ENCODE measurements at regions not wholly inside any gene's neighbourhood (a gene's known extent, or its start where the extent isn't known, plus 50 kb on each side); places are given as distances from the start of the nearest gene placed in this dataset.

DNA sequence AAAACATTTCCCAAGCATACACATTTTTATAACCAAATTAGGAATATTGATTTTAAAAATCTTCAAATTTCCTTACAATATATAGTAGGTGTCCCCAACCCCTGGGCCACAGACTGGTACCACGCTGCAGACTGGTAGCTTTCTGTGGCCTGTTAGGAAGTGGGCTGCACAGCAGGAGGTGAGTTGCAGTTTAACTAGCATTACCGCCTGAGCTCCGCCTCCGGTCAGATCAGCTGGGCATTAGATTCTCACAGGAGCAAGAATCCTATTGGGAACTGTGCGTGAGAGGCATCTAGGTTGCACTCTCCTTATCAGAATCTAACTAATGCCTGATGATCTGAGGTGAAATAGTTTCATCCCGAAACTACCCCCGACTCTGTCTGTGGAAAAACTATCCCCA, 62.1 kb downstream of the ZWINT start:
- H3K36me3 ChIP-seq (ENCODE audit: control insufficient read depth, insufficient read depth, low read length, severe bottlenecking), result no peaks in the 10 kb centered on the region
- H3K9ac ChIP-seq (ENCODE audit: low read length), result no peak overlapping the region
- no peak for DNase-seq (ENCODE audit: low read depth)
- H3K9me3 ChIP-seq (ENCODE audit: control insufficient read depth, low read length), result no peaks in the 10 kb centered on the region
- H3K27me3 ChIP-seq (replicated peaks; ENCODE audit: control insufficient read depth, insufficient read depth, low read length), result no peaks in the 10 kb centered on the region
- no peak overlapping the region for H3K4me3 ChIP-seq (ENCODE audit: low read length)
- H3K4me1 ChIP-seq (ENCODE audit: control insufficient read depth, insufficient read depth, low read length), result no peaks in the 10 kb centered on the region

DNA sequence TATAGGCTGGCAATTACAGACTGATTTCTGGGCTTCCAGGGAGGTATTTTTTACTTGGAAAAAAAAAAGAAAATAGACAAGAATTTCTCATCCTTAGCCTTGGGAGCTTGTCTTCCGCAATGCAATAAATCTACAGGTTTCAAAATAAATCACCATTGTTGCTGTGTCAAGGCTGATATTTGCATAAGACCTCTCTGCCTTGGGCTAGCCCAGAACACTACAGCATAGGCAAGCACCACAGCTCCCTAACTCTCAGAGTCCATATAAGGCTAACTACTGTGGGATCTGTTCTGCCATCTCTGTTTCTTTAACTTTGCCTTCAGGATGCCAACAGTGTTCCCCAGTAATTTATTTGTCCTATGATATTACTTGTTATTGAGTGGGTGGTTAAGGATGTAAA, 64.4 kb downstream of the ZWINT start:
- H3K9ac ChIP-seq (ENCODE audit: low read length), result no peak overlapping the region
- no peaks in the 10 kb centered on the region for H3K36me3 ChIP-seq (ENCODE audit: control insufficient read depth, insufficient read depth, low read length, severe bottlenecking)
- peaks cover 8% of the 10 kb centered on the region for H3K9me3 ChIP-seq (ENCODE audit: control insufficient read depth, low read length)
- DNase-seq (ENCODE audit: low read depth), result no peak
- H3K27me3 ChIP-seq (replicated peaks; ENCODE audit: control insufficient read depth, insufficient read depth, low read length), result no peaks in the 10 kb centered on the region
- no peak overlapping the region for H3K4me3 ChIP-seq (ENCODE audit: low read length)
- H3K4me1 ChIP-seq (ENCODE audit: control insufficient read depth, insufficient read depth, low read length), result no peaks in the 10 kb centered on the region

DNA sequence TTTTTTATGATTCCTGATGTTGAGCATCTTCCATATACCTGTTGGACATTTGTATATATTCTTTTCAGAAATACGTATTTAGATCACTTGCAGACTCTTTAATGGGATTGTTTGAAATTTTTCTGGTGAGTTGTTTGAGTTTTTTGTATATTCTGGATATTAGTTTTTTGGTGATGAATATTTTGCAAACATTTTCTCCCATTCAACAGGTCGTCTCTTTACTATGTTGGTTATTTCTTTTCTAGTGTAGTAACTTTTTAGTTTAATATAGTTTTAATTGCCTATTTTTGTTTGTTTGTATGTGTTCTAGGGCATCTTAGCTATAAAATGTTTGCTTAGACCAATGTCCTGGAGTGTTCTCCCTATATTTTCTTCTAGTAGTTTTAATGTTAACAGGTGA, 72.7 kb downstream of the ZWINT start:
- H3K4me1 ChIP-seq (ENCODE audit: control insufficient read depth, insufficient read depth, low read length), result no peaks in the 10 kb centered on the region
- no peak overlapping the region for H3K4me3 ChIP-seq (ENCODE audit: low read length)
- H3K27me3 ChIP-seq (replicated peaks; ENCODE audit: control insufficient read depth, insufficient read depth, low read length), result no peaks in the 10 kb centered on the region
- no peak overlapping the region for H3K9ac ChIP-seq (ENCODE audit: low read length)
- H3K9me3 ChIP-seq (ENCODE audit: control insufficient read depth, low read length), result peaks cover 12% of the 10 kb centered on the region
- no peak for DNase-seq (ENCODE audit: low read depth)
- no peaks in the 10 kb centered on the region for H3K36me3 ChIP-seq (ENCODE audit: control insufficient read depth, insufficient read depth, low read length, severe bottlenecking)

DNA sequence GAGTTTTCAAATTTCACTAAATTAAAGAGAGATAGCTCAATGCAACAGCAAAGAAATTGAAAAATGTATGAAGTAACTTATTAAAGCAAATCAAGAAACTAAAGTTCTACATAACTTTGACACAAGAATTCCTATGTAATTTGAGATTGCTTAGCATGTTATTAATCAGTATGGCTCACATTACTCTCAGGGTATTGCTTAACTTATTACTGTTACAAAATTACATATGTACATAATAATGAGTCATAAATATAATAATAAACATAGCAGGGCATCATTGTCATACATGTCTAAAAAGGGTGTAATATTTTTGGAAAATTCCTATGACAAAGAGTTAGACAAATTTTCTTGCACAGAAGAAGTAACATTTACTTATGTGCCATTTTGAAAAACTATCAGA, 75.0 kb downstream of the ZWINT start:
- Histone ChIP-seq H3K9ac (ENCODE audit: low read length) (no peak overlapping the region), H3K9me3 (ENCODE audit: control insufficient read depth, low read length) (no peaks in the 10 kb centered on the region), H3K27me3 (replicated peaks; ENCODE audit: control insufficient read depth, insufficient read depth, low read length) (no peaks in the 10 kb centered on the region), H3K36me3 (ENCODE audit: control insufficient read depth, insufficient read depth, low read length, severe bottlenecking) (no peaks in the 10 kb centered on the region), H3K4me3 (ENCODE audit: low read length) (no peak overlapping the region), H3K4me1 (ENCODE audit: control insufficient read depth, insufficient read depth, low read length) (no peaks in the 10 kb centered on the region)
- DNase-seq (ENCODE audit: low read depth), result no peak

DNA sequence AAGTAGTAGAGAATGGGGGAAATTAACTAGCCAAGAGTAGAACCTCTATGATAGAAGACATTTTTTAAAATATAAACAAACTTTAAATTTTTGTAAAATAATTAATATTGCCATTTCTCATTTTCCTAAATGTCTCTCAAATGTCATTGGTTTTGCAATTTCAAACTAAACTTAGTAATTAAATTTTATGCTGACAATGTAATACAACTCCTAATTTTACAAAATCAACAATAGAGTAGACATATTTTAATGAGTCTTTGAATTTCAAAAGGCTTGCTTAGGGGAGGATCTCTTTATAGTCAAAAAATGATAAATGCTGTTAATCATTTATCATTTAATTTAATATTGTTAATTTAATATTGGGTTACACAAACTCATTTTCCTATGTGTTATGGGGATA, 81.8 kb downstream of the ZWINT start:
- Histone ChIP-seq H3K27me3 (replicated peaks; ENCODE audit: control insufficient read depth, insufficient read depth, low read length) (no peaks in the 10 kb centered on the region), H3K4me3 (ENCODE audit: low read length) (no peak overlapping the region), H3K9ac (ENCODE audit: low read length) (no peak overlapping the region), H3K9me3 (ENCODE audit: control insufficient read depth, low read length) (no peaks in the 10 kb centered on the region), H3K4me1 (ENCODE audit: control insufficient read depth, insufficient read depth, low read length) (no peaks in the 10 kb centered on the region), H3K36me3 (ENCODE audit: control insufficient read depth, insufficient read depth, low read length, severe bottlenecking) (no peaks in the 10 kb centered on the region)
- DNase-seq (ENCODE audit: low read depth), result no peak

DNA sequence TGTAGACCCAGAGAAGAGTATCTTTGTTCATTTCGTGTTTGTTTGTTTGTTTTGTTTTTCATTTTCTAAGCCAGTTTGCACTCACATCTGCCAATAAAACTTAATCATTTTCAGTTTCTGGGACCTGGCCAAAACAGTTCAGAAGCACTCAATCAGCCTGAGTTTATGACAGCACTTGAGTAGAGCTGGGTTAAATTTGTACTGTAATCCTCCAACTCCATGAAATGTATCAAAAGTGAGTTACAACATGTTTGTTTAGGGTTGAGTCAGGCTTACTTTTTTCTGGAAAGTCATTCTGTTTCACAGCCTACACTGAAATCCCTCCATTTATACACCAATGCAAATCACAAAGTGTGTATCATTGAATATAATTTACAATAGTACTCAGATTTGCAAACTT, 91.9 kb downstream of the ZWINT start:
- Histone ChIP-seq H3K36me3 (ENCODE audit: control insufficient read depth, insufficient read depth, low read length, severe bottlenecking) (no peaks in the 10 kb centered on the region), H3K4me3 (ENCODE audit: low read length) (no peak overlapping the region), H3K9ac (ENCODE audit: low read length) (no peak overlapping the region), H3K4me1 (ENCODE audit: control insufficient read depth, insufficient read depth, low read length) (no peaks in the 10 kb centered on the region), H3K9me3 (ENCODE audit: control insufficient read depth, low read length) (no peaks in the 10 kb centered on the region), H3K27me3 (replicated peaks; ENCODE audit: control insufficient read depth, insufficient read depth, low read length) (no peaks in the 10 kb centered on the region)
- DNase-seq (ENCODE audit: low read depth), result no peak

DNA sequence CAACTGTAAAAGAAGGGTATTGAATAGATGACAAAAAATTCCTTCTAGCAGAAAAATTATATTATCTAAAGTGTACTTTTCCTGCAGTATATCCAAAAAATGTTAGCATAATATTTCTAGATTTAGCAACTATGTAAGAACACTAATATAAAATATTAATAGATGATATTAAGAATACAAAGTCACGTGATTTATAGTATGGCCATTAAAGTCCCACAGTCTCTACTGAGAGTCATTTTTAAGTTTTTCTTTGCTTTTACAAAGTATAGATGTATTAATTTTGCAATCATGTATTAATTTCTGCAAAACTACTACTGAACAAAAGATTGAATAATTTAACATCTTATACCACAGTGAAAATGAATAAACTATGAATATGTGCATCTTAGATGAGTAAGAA, 94.9 kb downstream of the ZWINT start:
- Histone ChIP-seq H3K4me1 (ENCODE audit: control insufficient read depth, insufficient read depth, low read length) (no peaks in the 10 kb centered on the region), H3K27me3 (replicated peaks; ENCODE audit: control insufficient read depth, insufficient read depth, low read length) (no peaks in the 10 kb centered on the region), H3K9ac (ENCODE audit: low read length) (no peak overlapping the region), H3K36me3 (ENCODE audit: control insufficient read depth, insufficient read depth, low read length, severe bottlenecking) (no peaks in the 10 kb centered on the region), H3K4me3 (ENCODE audit: low read length) (no peak overlapping the region), H3K9me3 (ENCODE audit: control insufficient read depth, low read length) (peaks cover 2% of the 10 kb centered on the region)
- no peak for DNase-seq (ENCODE audit: low read depth)

DNA sequence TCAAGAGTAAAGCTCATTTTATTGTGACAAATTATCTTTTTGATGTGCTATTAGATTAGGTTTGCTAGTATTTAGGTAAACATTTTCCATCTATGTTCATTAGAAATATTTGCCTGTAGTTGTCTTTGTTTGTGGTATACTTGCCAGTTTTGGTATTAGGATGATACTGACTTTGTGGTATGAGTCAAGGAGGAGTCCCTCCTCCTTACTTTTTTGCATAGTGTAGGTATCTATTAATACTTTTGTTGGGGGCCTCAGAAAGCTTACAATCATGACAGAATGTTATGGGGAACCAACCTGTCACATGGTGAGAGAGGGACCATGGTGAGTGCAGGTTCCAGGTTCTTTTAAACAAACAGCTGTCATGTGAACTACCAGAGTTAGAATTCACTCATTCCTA, 102.1 kb downstream of the ZWINT start:
- Histone ChIP-seq H3K36me3 (ENCODE audit: control insufficient read depth, insufficient read depth, low read length, severe bottlenecking) (no peaks in the 10 kb centered on the region), H3K27me3 (replicated peaks; ENCODE audit: control insufficient read depth, insufficient read depth, low read length) (no peaks in the 10 kb centered on the region), H3K4me1 (ENCODE audit: control insufficient read depth, insufficient read depth, low read length) (no peaks in the 10 kb centered on the region), H3K4me3 (ENCODE audit: low read length) (no peak overlapping the region), H3K9me3 (ENCODE audit: control insufficient read depth, low read length) (peaks cover 2% of the 10 kb centered on the region), H3K9ac (ENCODE audit: low read length) (no peak overlapping the region)
- no peak for DNase-seq (ENCODE audit: low read depth)

DNA sequence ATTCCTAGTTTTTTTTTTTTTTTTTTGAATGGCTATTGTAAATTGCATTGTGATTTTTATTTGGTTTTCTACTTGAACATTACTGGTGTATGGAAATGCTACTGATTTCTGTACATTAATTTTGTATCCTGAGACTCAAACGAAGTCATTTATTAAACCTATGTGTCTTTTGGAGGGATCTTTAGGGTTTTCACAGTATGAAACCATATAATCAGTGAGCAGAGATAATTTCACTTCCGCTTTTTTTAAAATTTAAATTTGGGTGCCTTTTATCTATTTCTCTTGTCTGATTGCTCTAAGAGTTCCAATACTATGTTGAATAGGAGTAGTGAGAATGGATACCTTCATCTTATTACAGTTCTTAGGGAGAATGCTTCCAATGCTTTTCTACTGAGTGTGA, 102.7 kb downstream of the ZWINT start:
- no peak for DNase-seq (ENCODE audit: low read depth)
- no peaks in the 10 kb centered on the region for H3K4me1 ChIP-seq (ENCODE audit: control insufficient read depth, insufficient read depth, low read length)
- no peaks in the 10 kb centered on the region for H3K36me3 ChIP-seq (ENCODE audit: control insufficient read depth, insufficient read depth, low read length, severe bottlenecking)

DNA sequence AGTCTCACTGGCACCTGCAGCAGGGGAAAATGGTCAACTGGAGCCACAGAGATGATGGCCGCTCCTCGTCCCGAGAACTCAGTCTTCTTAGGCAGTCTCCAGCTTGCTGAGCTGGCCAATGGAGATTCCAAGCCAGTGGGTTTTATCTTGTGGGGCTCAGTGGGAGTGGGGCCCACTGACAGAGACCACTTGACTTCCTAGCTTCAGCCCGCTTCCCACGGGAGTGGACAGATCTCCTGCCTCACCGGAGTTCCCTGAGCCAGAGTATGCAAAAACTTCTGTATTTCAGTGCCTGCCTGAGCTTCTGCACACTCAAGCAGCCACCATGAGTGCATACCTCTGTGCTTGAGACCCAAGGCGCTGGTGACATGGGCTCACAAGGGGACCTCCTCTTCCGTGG, 105.8 kb downstream of the ZWINT start:
- Histone ChIP-seq H3K9me3 (ENCODE audit: control insufficient read depth, low read length) (peaks cover 5% of the 10 kb centered on the region), H3K9ac (ENCODE audit: low read length) (no peak overlapping the region), H3K4me1 (ENCODE audit: control insufficient read depth, insufficient read depth, low read length) (no peaks in the 10 kb centered on the region), H3K4me3 (ENCODE audit: low read length) (no peak overlapping the region), H3K27me3 (replicated peaks; ENCODE audit: control insufficient read depth, insufficient read depth, low read length) (no peaks in the 10 kb centered on the region), H3K36me3 (ENCODE audit: control insufficient read depth, insufficient read depth, low read length, severe bottlenecking) (no peaks in the 10 kb centered on the region)
- DNase-seq (ENCODE audit: low read depth), result no peak

More for the DNA sequence above, 102.7 kb downstream of the ZWINT start:
- Histone ChIP-seq H3K4me3 (ENCODE audit: low read length) (no peak overlapping the region), H3K9ac (ENCODE audit: low read length) (no peak overlapping the region), H3K27me3 (replicated peaks; ENCODE audit: control insufficient read depth, insufficient read depth, low read length) (no peaks in the 10 kb centered on the region), H3K9me3 (ENCODE audit: control insufficient read depth, low read length) (peaks cover 3% of the 10 kb centered on the region)

DNA sequence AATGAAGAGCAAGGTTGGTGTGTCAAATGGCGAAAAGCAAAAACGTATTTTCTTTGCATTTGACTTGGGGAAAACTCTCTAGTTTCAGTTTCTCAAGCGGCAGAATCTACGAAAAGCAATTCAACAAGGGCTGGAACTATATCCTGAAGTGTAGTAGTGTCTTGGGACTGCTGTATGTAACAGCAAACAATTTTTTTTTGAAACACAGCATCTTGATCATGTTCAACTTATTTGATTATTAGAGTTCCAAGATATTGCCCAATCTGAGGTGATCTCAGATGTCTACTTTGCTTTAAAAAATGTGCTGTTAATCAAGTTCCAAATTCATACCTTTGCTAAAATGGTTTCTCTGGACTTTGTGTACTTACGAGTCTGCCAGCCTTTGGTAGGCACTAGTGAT, 120.6 kb downstream of the ZWINT start:
- H3K36me3 ChIP-seq (ENCODE audit: control insufficient read depth, insufficient read depth, low read length, severe bottlenecking), result no peaks in the 10 kb centered on the region
- DNase-seq (ENCODE audit: low read depth), result no peak
- H3K27me3 ChIP-seq (replicated peaks; ENCODE audit: control insufficient read depth, insufficient read depth, low read length), result no peaks in the 10 kb centered on the region
- H3K4me1 ChIP-seq (ENCODE audit: control insufficient read depth, insufficient read depth, low read length), result no peaks in the 10 kb centered on the region
- H3K9me3 ChIP-seq (ENCODE audit: control insufficient read depth, low read length), result no peaks in the 10 kb centered on the region
- no peak overlapping the region for H3K9ac ChIP-seq (ENCODE audit: low read length)
- no peak overlapping the region for H3K4me3 ChIP-seq (ENCODE audit: low read length)

DNA sequence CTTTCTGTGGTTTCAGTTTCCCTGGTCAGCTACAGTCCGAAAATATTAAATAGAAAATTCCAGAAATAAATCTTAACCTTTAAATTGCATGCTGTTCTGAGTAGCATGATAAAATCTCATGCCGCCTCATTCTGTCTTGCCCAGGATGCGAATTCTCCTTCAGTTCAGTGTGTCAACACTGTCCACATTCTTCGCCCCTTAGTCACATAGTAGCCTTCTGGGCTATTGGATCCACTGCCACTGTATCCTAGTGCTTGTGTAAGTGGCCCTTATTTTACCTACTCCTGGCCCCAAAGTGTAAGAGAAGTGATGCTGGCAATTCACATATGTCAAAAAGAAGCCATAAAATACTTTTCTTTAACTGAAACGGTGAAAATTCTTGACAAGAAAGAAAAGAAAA, 129.6 kb downstream of the ZWINT start:
- no peak for DNase-seq (ENCODE audit: low read depth)
- no peaks in the 10 kb centered on the region for H3K4me1 ChIP-seq (ENCODE audit: control insufficient read depth, insufficient read depth, low read length)
- no peak overlapping the region for H3K9ac ChIP-seq (ENCODE audit: low read length)
- no peak overlapping the region for H3K4me3 ChIP-seq (ENCODE audit: low read length)
- no peaks in the 10 kb centered on the region for H3K36me3 ChIP-seq (ENCODE audit: control insufficient read depth, insufficient read depth, low read length, severe bottlenecking)
- H3K27me3 ChIP-seq (replicated peaks; ENCODE audit: control insufficient read depth, insufficient read depth, low read length), result no peaks in the 10 kb centered on the region
- no peaks in the 10 kb centered on the region for H3K9me3 ChIP-seq (ENCODE audit: control insufficient read depth, low read length)

Measured in adipocyte (in vitro differentiated cells).